ENCODE measurements at regions not wholly inside any gene's neighbourhood (a gene's known extent, or its start where the extent isn't known, plus 50 kb on each side); places are given as distances from the start of the nearest gene placed in this dataset.
"Not testable (repeated sequence)": the region's sequence is repeated elsewhere in the genome, so short reads cannot be mapped to it uniquely, and the experiment has no call there.

GRCh38 chr21:28035692-28036091, 957.0 kb downstream of the LTN1 start:
- H3K36me3 ChIP-seq (ENCODE audit: low read length); H3K9ac ChIP-seq (ENCODE audit: low read length); H3K4me3 ChIP-seq (ENCODE audit: insufficient read depth, low read length, poor library complexity, severe bottlenecking); H4K20me1 ChIP-seq (ENCODE audit: low read depth, low read length); H3K27ac ChIP-seq (ENCODE audit: low read depth, low read length); H3K27me3 ChIP-seq (ENCODE audit: low read length); H3F3A ChIP-seq (ENCODE audit: insufficient read depth); H3K9me3 ChIP-seq (ENCODE audit: insufficient read depth, low read length); H2AFZ ChIP-seq (ENCODE audit: low read depth, low read length, severe bottlenecking); H3K9me2 ChIP-seq (replicated peaks; ENCODE audit: insufficient read depth, low read length); H3K4me2 ChIP-seq (ENCODE audit: low read depth, low read length, poor library complexity, severe bottlenecking); H3K79me2 ChIP-seq (ENCODE audit: insufficient read depth, low read length): not testable (repeated sequence)

GRCh38 chr21:28034916-28035315, 957.8 kb downstream of the LTN1 start:
- not testable (repeated sequence) for H3K27me3 ChIP-seq (ENCODE audit: low read length); H3K4me2 ChIP-seq (ENCODE audit: low read depth, low read length, poor library complexity, severe bottlenecking); H3K36me3 ChIP-seq (ENCODE audit: low read length); H3K9me2 ChIP-seq (replicated peaks; ENCODE audit: insufficient read depth, low read length); H3K9me3 ChIP-seq (ENCODE audit: insufficient read depth, low read length); H3F3A ChIP-seq (ENCODE audit: insufficient read depth); H3K79me2 ChIP-seq (ENCODE audit: insufficient read depth, low read length); H3K4me3 ChIP-seq (ENCODE audit: insufficient read depth, low read length, poor library complexity, severe bottlenecking); H4K20me1 ChIP-seq (ENCODE audit: low read depth, low read length); H3K27ac ChIP-seq (ENCODE audit: low read depth, low read length); H2AFZ ChIP-seq (ENCODE audit: low read depth, low read length, severe bottlenecking); H3K9ac ChIP-seq (ENCODE audit: low read length)

- not testable (repeated sequence) for H3F3A ChIP-seq (ENCODE audit: insufficient read depth); H3K9me3 ChIP-seq (ENCODE audit: insufficient read depth, low read length); H3K36me3 ChIP-seq (ENCODE audit: low read length); H3K4me3 ChIP-seq (ENCODE audit: insufficient read depth, low read length, poor library complexity, severe bottlenecking); H3K4me2 ChIP-seq (ENCODE audit: low read depth, low read length, poor library complexity, severe bottlenecking); H3K27me3 ChIP-seq (ENCODE audit: low read length); H3K27ac ChIP-seq (ENCODE audit: low read depth, low read length); H2AFZ ChIP-seq (ENCODE audit: low read depth, low read length, severe bottlenecking); H4K20me1 ChIP-seq (ENCODE audit: low read depth, low read length); H3K9me2 ChIP-seq (replicated peaks; ENCODE audit: insufficient read depth, low read length); H3K9ac ChIP-seq (ENCODE audit: low read length); H3K79me2 ChIP-seq (ENCODE audit: insufficient read depth, low read length)
These were observed 958.3 kb downstream of the LTN1 start for GRCh38 chr21:28034334-28034733.

GRCh38 chr21:28032652-28033051, 960.0 kb downstream of the LTN1 start:
- not testable (repeated sequence) for H3K9ac ChIP-seq (ENCODE audit: low read length); H3K36me3 ChIP-seq (ENCODE audit: low read length); H3K27ac ChIP-seq (ENCODE audit: low read depth, low read length); H3K4me2 ChIP-seq (ENCODE audit: low read depth, low read length, poor library complexity, severe bottlenecking); H3F3A ChIP-seq (ENCODE audit: insufficient read depth); H4K20me1 ChIP-seq (ENCODE audit: low read depth, low read length); H3K79me2 ChIP-seq (ENCODE audit: insufficient read depth, low read length); H2AFZ ChIP-seq (ENCODE audit: low read depth, low read length, severe bottlenecking); H3K9me2 ChIP-seq (replicated peaks; ENCODE audit: insufficient read depth, low read length); H3K9me3 ChIP-seq (ENCODE audit: insufficient read depth, low read length); H3K27me3 ChIP-seq (ENCODE audit: low read length); H3K4me3 ChIP-seq (ENCODE audit: insufficient read depth, low read length, poor library complexity, severe bottlenecking)

- H3K27ac ChIP-seq (ENCODE audit: low read depth, low read length); H3K4me2 ChIP-seq (ENCODE audit: low read depth, low read length, poor library complexity, severe bottlenecking); H3K27me3 ChIP-seq (ENCODE audit: low read length); H3F3A ChIP-seq (ENCODE audit: insufficient read depth); H3K79me2 ChIP-seq (ENCODE audit: insufficient read depth, low read length); H3K9me3 ChIP-seq (ENCODE audit: insufficient read depth, low read length); H3K36me3 ChIP-seq (ENCODE audit: low read length); H3K9ac ChIP-seq (ENCODE audit: low read length); H4K20me1 ChIP-seq (ENCODE audit: low read depth, low read length); H2AFZ ChIP-seq (ENCODE audit: low read depth, low read length, severe bottlenecking); H3K4me3 ChIP-seq (ENCODE audit: insufficient read depth, low read length, poor library complexity, severe bottlenecking); H3K9me2 ChIP-seq (replicated peaks; ENCODE audit: insufficient read depth, low read length): not testable (repeated sequence)
These were observed 961.6 kb downstream of the LTN1 start for GRCh38 chr21:28031066-28031465.

GRCh38 chr21:28025111-28025510, 967.6 kb downstream of the LTN1 start:
- H3K4me3 ChIP-seq (ENCODE audit: insufficient read depth, low read length, poor library complexity, severe bottlenecking), result no peak overlapping the region
- H3K27me3 ChIP-seq (ENCODE audit: low read length), result no peaks in the 10 kb centered on the region
- no peaks in the 10 kb centered on the region for H3K9me2 ChIP-seq (replicated peaks; ENCODE audit: insufficient read depth, low read length)
- H3K4me2 ChIP-seq (ENCODE audit: low read depth, low read length, poor library complexity, severe bottlenecking), result no peak overlapping the region
- no peak overlapping the region for H3K27ac ChIP-seq (ENCODE audit: low read depth, low read length)
- no peaks in the 10 kb centered on the region for H3K79me2 ChIP-seq (ENCODE audit: insufficient read depth, low read length)
- TF ChIP-seq CTCF (IDR thresholded peaks at IDR 0.05; ENCODE audit: insufficient read depth, low read length, poor library complexity, severe bottlenecking), result no peak
- TF ChIP-seq EZH2phosphoT487 (conservative IDR thresholded peaks at IDR 0.05; ENCODE audit: low read length), result no peak
- H3K9me3 ChIP-seq (ENCODE audit: insufficient read depth, low read length), result no peaks in the 10 kb centered on the region
- no peaks in the 10 kb centered on the region for H3F3A ChIP-seq (ENCODE audit: insufficient read depth)
- H3K36me3 ChIP-seq (ENCODE audit: low read length), result no peaks in the 10 kb centered on the region
- no peak overlapping the region for H2AFZ ChIP-seq (ENCODE audit: low read depth, low read length, severe bottlenecking)
- H4K20me1 ChIP-seq (ENCODE audit: low read depth, low read length), result no peaks in the 10 kb centered on the region
- no peak overlapping the region for H3K9ac ChIP-seq (ENCODE audit: low read length)
